SU-DHL-6 (cell line): ENCODE measurements at regions not wholly inside any gene's neighbourhood (a gene's known extent, or its start where the extent isn't known, plus 50 kb on each side); places are given as distances from the start of the nearest gene placed in this dataset.

ENCODE experiments used
- H2AFZ ChIP-seq: fragments of 200-600 bp; sonication (generic); 2 replicates; pipeline ENCODE4 v1.6.1; 2014; ENCODE audit warnings: low read depth, mild to moderate bottlenecking, moderate library complexity, mixed read lengths, antibody characterized with exemption, low read length; ENCODE audit not compliant: severe bottlenecking
- H3F3A ChIP-seq: fragments of 200-600 bp; shearing (Covaris generic); 2 replicates; pipeline ENCODE4 v1.6.0; 2016; ENCODE audit warnings: antibody characterized with exemption, mild to moderate bottlenecking; ENCODE audit not compliant: insufficient read depth
- H3K27ac ChIP-seq: fragments of 200-600 bp; sonication (generic); 2 replicates; pipeline ENCODE4 v1.5.1; 2016; ENCODE audit warnings: low read depth, mild to moderate bottlenecking, low read length, moderate library complexity, mixed read lengths
- H3K27me3 ChIP-seq: fragments of 200-600 bp; sonication (generic), shearing (Covaris generic); 2 replicates; pipeline ENCODE4 v1.6.0; 2014; ENCODE audit warnings: mild to moderate bottlenecking, low read length
- H3K36me3 ChIP-seq: fragments of 200-600 bp; sonication (generic); 2 replicates; pipeline ENCODE4 v1.6.1; 2014; ENCODE audit warnings: mild to moderate bottlenecking, low read length, mixed read lengths
- H3K4me2 ChIP-seq: fragments of 300-600, 200-600 bp; shearing (Covaris generic), sonication (generic); 2 replicates; pipeline ENCODE4 v1.6.0; 2014; ENCODE audit warnings: low read length, low read depth, mild to moderate bottlenecking; ENCODE audit not compliant: poor library complexity, severe bottlenecking
- H3K4me3 ChIP-seq: fragments of 200-600 bp; sonication (generic); 2 replicates; pipeline ENCODE4 v1.5.1; 2014; ENCODE audit warnings: antibody characterized with exemption, low read length, mild to moderate bottlenecking, mixed read lengths; ENCODE audit not compliant: insufficient read depth, poor library complexity, severe bottlenecking
- H3K79me2 ChIP-seq: fragments of 200-600 bp; sonication (generic); 2 replicates; pipeline ENCODE4 v1.6.1; 2014; ENCODE audit warnings: mild to moderate bottlenecking, low read length, moderate library complexity; ENCODE audit not compliant: insufficient read depth
- H3K9ac ChIP-seq: fragments of 200-600 bp; sonication (generic); 2 replicates; pipeline ENCODE4 v1.7.0; 2014; ENCODE audit warnings: mild to moderate bottlenecking, low read length
- H3K9me2 ChIP-seq: fragments of 200-600 bp; sonication (generic); replicated peaks from 2 replicates; pipeline ENCODE4 v1.6.1; 2014; ENCODE audit warnings: low read length; ENCODE audit not compliant: insufficient read depth
- H3K9me3 ChIP-seq: fragments of 200-600 bp; sonication (generic); 2 replicates; pipeline ENCODE4 v1.6.1; 2014; ENCODE audit warnings: low read length, mixed read lengths; ENCODE audit not compliant: insufficient read depth
- H4K20me1 ChIP-seq: fragments of 200-600 bp; sonication (generic); 2 replicates; pipeline ENCODE4 v1.6.1; 2014; ENCODE audit warnings: low read depth, mild to moderate bottlenecking, antibody characterized with exemption, low read length, moderate library complexity, mixed read lengths
- EZH2phosphoT487 ChIP-seq: fragments of 200-600 bp; sonication (generic), shearing (Covaris generic); conservative IDR thresholded peaks from 2 replicates; pipeline ENCODE4 v1.6.1; 2018; ENCODE audit warnings: mild to moderate bottlenecking, antibody characterized with exemption, low read length, moderate library complexity, mixed read lengths
- TF ChIP-seq, protein P1 (sequence below): fragments of 200-600 bp; sonication (generic); IDR thresholded peaks from one replicate; pipeline ENCODE4 v1.5.1; 2017; ENCODE audit warnings: antibody characterized with exemption, mild to moderate bottlenecking, low read length, moderate library complexity; ENCODE audit not compliant: insufficient read depth, poor library complexity, severe bottlenecking

DNA sequence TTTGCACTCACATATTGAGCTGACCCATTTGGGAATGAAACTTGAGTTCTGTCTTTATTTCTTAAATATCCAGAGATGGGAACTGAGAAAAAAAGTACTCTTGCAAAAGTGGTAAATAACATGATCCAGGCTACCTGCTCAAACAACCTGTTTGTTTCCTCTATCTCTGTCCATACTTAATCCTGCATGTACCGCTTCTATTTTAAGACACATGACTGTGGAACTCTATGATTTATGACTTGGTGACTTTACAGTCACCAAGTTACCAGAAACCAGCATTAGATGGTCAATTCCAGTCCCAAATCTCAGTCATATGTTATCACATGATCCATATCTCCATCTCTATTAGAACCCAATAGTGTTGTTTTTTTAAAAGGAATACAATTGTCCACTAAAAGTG lies 606.7 kb downstream of the EPHA5 start:
- Histone ChIP-seq H3K4me3 (no peak overlapping the region), H4K20me1 (no peaks in the 10 kb centered on the region), H3K9ac (no peak overlapping the region), H3K9me2 (no peaks in the 10 kb centered on the region), H3K79me2 (no peaks in the 10 kb centered on the region), H3K4me2 (no peak overlapping the region), H3K9me3 (no peaks in the 10 kb centered on the region), H3K27ac (no peak overlapping the region), H3K27me3 (no peaks in the 10 kb centered on the region), H3K36me3 (no peaks in the 10 kb centered on the region), H2AFZ (no peak overlapping the region), H3F3A (no peaks in the 10 kb centered on the region)
- TF ChIP-seq EZH2phosphoT487, result no peak
- TF ChIP-seq, protein P1, sequence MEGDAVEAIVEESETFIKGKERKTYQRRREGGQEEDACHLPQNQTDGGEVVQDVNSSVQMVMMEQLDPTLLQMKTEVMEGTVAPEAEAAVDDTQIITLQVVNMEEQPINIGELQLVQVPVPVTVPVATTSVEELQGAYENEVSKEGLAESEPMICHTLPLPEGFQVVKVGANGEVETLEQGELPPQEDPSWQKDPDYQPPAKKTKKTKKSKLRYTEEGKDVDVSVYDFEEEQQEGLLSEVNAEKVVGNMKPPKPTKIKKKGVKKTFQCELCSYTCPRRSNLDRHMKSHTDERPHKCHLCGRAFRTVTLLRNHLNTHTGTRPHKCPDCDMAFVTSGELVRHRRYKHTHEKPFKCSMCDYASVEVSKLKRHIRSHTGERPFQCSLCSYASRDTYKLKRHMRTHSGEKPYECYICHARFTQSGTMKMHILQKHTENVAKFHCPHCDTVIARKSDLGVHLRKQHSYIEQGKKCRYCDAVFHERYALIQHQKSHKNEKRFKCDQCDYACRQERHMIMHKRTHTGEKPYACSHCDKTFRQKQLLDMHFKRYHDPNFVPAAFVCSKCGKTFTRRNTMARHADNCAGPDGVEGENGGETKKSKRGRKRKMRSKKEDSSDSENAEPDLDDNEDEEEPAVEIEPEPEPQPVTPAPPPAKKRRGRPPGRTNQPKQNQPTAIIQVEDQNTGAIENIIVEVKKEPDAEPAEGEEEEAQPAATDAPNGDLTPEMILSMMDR, result no peak

DNA sequence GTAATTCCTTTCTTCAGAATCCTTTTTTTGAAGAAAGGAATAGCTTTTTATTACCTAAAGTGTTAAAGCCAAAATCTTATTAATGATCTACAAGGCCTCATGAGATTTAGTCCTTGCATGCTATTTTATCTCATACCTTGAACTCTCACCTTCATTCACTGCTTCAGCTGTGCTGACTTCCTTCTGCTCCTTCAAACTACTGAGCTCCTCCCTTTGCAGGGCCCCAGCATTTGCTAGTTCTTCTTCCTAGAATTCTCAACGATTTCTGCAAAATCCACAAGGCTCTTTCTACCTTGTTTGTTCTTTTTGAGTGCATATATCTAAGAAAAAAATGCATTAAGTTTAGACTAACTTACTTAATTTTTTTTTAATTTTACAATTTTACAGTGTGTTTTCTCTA lies 619.5 kb downstream of the EPHA5 start:
- Histone ChIP-seq H3K4me2 (no peak overlapping the region), H3K9ac (no peak overlapping the region), H3K36me3 (no peaks in the 10 kb centered on the region), H3K27me3 (no peaks in the 10 kb centered on the region), H4K20me1 (no peaks in the 10 kb centered on the region), H3K4me3 (no peak overlapping the region), H2AFZ (no peak overlapping the region), H3K79me2 (no peaks in the 10 kb centered on the region), H3K9me2 (no peaks in the 10 kb centered on the region), H3K27ac (no peak overlapping the region), H3F3A (no peaks in the 10 kb centered on the region), H3K9me3 (no peaks in the 10 kb centered on the region)
- no peak for TF ChIP-seq EZH2phosphoT487

DNA sequence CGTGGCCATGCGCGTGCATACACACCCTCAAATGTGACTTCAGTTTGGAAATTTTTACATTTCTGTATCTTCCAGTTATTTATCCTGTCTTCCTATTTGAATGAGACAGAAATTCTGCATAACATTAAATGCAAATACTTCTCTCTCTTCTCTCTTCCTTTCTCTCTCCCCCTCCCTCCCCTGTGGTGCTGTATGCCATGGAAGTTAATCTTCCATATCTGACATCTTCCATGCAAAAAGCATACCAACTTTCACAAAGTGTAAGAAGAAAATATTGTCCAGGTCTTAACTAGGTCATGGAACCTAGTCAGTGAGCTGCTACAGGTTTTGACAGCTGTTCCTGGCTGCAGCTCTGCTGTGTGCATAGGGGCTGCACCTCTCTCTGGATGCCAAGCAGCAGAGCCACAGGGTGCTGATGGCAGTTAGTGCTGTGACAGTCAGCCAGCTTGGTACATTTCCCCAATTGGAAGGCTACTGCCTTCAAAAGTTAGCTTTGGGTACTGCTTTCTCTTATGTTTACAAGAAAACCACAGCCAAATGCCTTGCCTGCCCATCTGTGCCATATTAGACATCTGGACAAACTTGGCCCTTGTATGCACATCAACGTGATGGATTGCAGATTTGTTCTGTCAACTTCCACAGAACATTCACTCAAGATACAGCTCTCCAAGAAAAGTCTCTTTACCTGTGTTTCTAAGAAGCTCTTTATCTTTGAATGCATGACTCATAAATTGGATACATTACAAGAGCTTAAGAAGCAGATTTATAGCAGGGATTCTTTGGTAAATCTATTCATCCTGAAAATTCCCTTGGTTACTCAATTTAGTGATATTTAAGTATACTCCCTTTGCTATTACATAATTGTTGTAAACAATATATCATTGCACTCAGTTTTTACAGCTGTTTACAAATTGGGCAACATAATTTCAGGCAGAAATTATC lies 623.8 kb downstream of the EPHA5 start:
- Histone ChIP-seq H3K27me3 (no peaks in the 10 kb centered on the region), H4K20me1 (no peaks in the 10 kb centered on the region), H2AFZ (no peak overlapping the region), H3F3A (no peaks in the 10 kb centered on the region), H3K9me3 (no peaks in the 10 kb centered on the region), H3K27ac (no peak overlapping the region), H3K4me2 (no peak overlapping the region), H3K79me2 (no peaks in the 10 kb centered on the region), H3K4me3 (no peak overlapping the region), H3K9me2 (no peaks in the 10 kb centered on the region), H3K36me3 (no peaks in the 10 kb centered on the region), H3K9ac (no peak overlapping the region)
- TF ChIP-seq, protein P1, result no peak
- no peak for TF ChIP-seq EZH2phosphoT487

DNA sequence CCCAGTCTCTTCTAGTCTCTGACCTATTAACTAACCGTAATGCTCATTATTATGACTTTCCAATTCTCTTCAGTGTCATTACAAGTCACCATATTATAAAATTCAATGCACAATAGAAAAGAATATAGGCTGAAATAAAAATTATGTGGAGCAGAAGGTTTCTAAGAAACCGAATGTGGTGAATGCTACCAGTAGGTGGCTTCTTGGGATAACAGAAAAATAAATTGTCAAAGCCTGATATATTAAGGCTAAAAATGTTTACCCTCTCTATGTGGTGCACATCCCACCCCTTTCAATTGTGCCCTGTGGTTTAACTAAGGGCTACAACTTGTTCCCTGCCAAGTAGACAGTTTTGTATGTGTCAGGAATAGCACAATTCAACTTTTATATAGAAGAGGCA lies 624.6 kb upstream of the TECRL start:
- no peak overlapping the region for H3K4me2 ChIP-seq
- no peaks in the 10 kb centered on the region for H3K36me3 ChIP-seq
- no peak overlapping the region for H3K27ac ChIP-seq
- H3F3A ChIP-seq, result no peaks in the 10 kb centered on the region
- H2AFZ ChIP-seq, result no peak overlapping the region
- no peaks in the 10 kb centered on the region for H3K79me2 ChIP-seq
- no peak overlapping the region for H3K4me3 ChIP-seq
- no peaks in the 10 kb centered on the region for H3K9me2 ChIP-seq
- no peaks in the 10 kb centered on the region for H3K9me3 ChIP-seq
- no peaks in the 10 kb centered on the region for H4K20me1 ChIP-seq
- H3K9ac ChIP-seq, result no peak overlapping the region
- TF ChIP-seq, protein P1, result no peak
- TF ChIP-seq EZH2phosphoT487, result no peak
- H3K27me3 ChIP-seq, result no peaks in the 10 kb centered on the region
